ENCODE measurements at regions not wholly inside any gene's neighbourhood (a gene's known extent, or its start where the extent isn't known, plus 50 kb on each side); places are given as distances from the start of the nearest gene placed in this dataset.

GRCh38 chr11:116072601-116073410 is 568.6 kb upstream of the CADM1 start:
- no peak for TF ChIP-seq CTCF (IDR thresholded peaks at IDR 0.05)
- no peak for TF ChIP-seq POLR2AphosphoS5 (IDR thresholded peaks at IDR 0.05; ENCODE audit: insufficient read depth in 1 of 2, low read depth in 1 of 2)
- TF ChIP-seq POLR2A (IDR thresholded peaks at IDR 0.05), result no peak
